Stimulated activated CD8-positive, alpha-beta memory T cell treated with anti-CD3 and anti-CD28 coated beads, Interleukin-2, amount 100 ng/mL, for 48 hours (primary cell): ENCODE measurements at regions not wholly inside any gene's neighbourhood (a gene's known extent, or its start where the extent isn't known, plus 50 kb on each side); places are given as distances from the start of the nearest gene placed in this dataset.

Experiments
- DNase-seq, 2 donors: peaks; one replicate each; pipeline ENCODE4 v3.0.0-alpha.2; 2020; ENCODE audit warnings: low read depth in 2 of 2

DNA sequence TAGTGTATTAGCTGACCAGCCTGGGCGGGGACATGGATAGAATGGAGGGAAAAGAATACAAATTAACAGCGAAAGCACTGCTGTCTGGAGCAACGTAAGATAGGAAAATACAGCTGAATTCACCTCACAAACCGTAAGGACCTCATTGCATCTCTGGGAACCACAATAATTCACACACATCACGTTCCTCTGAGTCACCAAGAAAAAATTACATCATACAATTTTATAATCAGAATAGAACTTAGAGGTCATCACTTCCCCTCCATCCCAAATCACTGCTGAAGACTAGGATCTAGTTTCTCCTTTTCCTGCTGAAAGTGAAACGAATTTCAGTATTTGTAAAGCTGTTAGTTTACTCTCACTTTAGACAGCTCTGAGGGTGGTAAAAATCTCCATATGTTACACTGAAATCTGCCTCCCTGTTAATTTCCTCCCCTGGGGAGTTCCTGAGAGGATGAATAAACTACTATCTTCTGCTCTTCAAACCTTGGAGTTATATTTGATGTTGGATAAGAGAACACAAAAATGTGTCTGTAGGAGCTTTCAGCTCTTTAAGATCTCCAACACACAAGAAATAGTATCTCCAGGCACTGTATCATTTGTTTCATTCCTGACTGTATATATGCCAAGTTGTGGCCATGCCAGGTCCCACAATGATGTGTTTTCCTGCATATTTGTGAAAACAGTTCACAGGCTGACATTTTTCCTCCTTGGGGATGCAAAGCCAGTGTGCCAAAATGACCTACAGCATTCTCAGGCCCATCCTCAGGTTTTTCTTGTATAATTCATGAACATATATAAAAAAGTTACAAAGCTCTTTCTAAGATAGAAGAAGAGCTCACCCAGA, 63.8 kb upstream of the SSTR1 start:
- DNase-seq = no peak

DNA sequence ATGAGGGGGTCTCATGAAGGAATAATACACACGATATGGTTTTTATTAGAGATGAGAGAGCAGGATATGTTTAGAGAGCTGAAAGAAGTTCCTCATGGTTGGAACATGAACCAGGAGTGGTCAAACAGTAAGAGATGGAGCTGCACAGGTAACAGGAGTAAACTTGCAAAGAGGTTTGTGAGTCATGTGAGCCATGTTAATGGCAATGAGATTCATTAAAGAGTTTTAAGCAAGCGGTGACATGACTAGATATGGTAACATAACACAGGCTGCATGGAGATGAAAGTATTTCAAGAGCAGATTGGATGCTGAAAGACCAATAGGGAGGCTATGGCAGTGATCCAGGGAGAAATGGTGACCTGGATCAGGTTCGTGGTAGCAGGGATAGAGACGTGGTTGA, 62.6 kb upstream of the SSTR1 start:
- no peak for DNase-seq

DNA sequence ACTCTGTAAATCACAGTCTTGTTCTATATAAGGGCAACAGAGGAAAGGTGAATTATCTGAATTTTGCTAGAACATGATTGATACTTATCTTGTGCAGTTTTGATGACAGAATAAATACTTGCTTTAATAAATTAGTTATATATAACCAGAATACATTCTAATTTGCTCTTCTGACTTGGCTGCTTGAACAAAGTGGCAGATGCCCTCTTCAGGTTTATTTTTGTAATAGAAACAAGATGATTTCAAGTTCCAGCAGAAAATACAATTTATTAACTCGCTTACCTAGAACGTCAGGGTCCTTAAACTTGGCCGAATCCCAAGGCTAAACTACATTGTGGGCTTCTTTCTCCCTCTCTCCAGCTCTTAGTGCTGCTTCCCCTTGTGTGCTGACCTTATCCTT, 57.6 kb upstream of the SSTR1 start:
- no peak for DNase-seq
